Liver (tissue), 8 donors: ENCODE measurements at regions not wholly inside any gene's neighbourhood (a gene's known extent, or its start where the extent isn't known, plus 50 kb on each side); places are given as distances from the start of the nearest gene placed in this dataset.

Experiments
- DNase-seq: peaks from one replicate; pipeline ENCODE4 v3.0.0-alpha.2; 2017; ENCODE audit warnings: low spot score
- H3K27ac ChIP-seq, 2 donors: one replicate each; pipeline ENCODE4 v1.7.0; 2013; ENCODE audit warnings: inconsistent platforms in 2 of 2, low read length in 2 of 2, control low read depth in 1 of 2, low read depth in 1 of 2, mild to moderate bottlenecking in 1 of 2
- H3K27me3 ChIP-seq, 4 donors: one replicate each; pipeline versions ENCODE4 v1.6.1 to v1.7.0; 2013; ENCODE audit warnings: low read length in 3 of 4, inconsistent platforms in 1 of 4, mild to moderate bottlenecking in 1 of 4, moderate library complexity in 1 of 4; ENCODE audit not compliant: control insufficient read depth in 4 of 4, insufficient read depth in 4 of 4
- H3K36me3 ChIP-seq, 4 donors: one replicate each; pipeline versions ENCODE4 v1.6.1 to v1.7.0; 2013; ENCODE audit warnings: low read length in 3 of 4, mild to moderate bottlenecking in 3 of 4, low read depth in 1 of 4, moderate library complexity in 1 of 4; ENCODE audit not compliant: control insufficient read depth in 4 of 4, insufficient read depth in 3 of 4
- H3K4me1 ChIP-seq, 4 donors: one replicate each; pipeline versions ENCODE4 v1.6.1 to v1.7.0; 2013; ENCODE audit warnings: low read length in 3 of 4, mild to moderate bottlenecking in 3 of 4, moderate library complexity in 1 of 4; ENCODE audit not compliant: control insufficient read depth in 4 of 4, insufficient read depth in 4 of 4
- H3K4me3 ChIP-seq, 3 donors: one replicate each; pipeline versions ENCODE4 v1.6.1 to v1.7.0; 2013; ENCODE audit warnings: low read length in 3 of 3, control low read depth in 1 of 3, low read depth in 1 of 3, mild to moderate bottlenecking in 1 of 3
- H3K9ac ChIP-seq, 2 donors: one replicate each; pipeline ENCODE4 v1.7.0; 2013; ENCODE audit warnings: low read length in 2 of 2, mild to moderate bottlenecking in 2 of 2, moderate library complexity in 2 of 2, control low read depth in 1 of 2, low read depth in 1 of 2
- H3K9me3 ChIP-seq, 4 donors: one replicate each; pipeline versions ENCODE4 v1.6.1 to v1.7.0; 2013; ENCODE audit warnings: low read length in 3 of 4; ENCODE audit not compliant: control insufficient read depth in 4 of 4
- EGR1 ChIP-seq, 2 donors: IDR thresholded peaks; 2 replicates each; pipeline ENCODE4 v1.6.1; 2016 to 2018; ENCODE audit warnings: antibody characterized with exemption in 2 of 2, low read depth in 2 of 2
- FOXA1 ChIP-seq: IDR thresholded peaks from 2 replicates; pipeline ENCODE4 v1.6.1; 2016; ENCODE audit warnings: antibody characterized with exemption
- FOXA2 ChIP-seq: IDR thresholded peaks from 2 replicates; pipeline ENCODE4 v1.6.1; 2016; ENCODE audit warnings: antibody characterized with exemption
- GABPA ChIP-seq, 2 donors: IDR thresholded peaks in 1 of 2; conservative IDR thresholded peaks in 1 of 2; 2 replicates each; pipeline ENCODE4 v1.6.1; 2016; ENCODE audit warnings: antibody characterized with exemption in 2 of 2, mild to moderate bottlenecking in 1 of 2, moderate library complexity in 1 of 2
- HNF4A ChIP-seq, 2 donors: conservative IDR thresholded peaks; 2 replicates each; pipeline ENCODE4 v1.6.1; 2016; ENCODE audit warnings: antibody characterized with exemption in 2 of 2, mild to moderate bottlenecking in 2 of 2
- HNF4G ChIP-seq: IDR thresholded peaks from 2 replicates; pipeline ENCODE4 v1.6.1; 2016; ENCODE audit warnings: antibody characterized with exemption
- JUND ChIP-seq, 2 donors: IDR thresholded peaks; 2 replicates each; pipeline ENCODE4 v1.6.1; 2016; ENCODE audit warnings: antibody characterized with exemption in 2 of 2
- NR2F2 ChIP-seq: IDR thresholded peaks from 2 replicates; pipeline ENCODE4 v1.6.1; 2016; ENCODE audit warnings: antibody characterized with exemption
- RAD21 ChIP-seq, 2 donors: IDR thresholded peaks; 2 replicates each; pipeline ENCODE4 v1.6.1; 2016; ENCODE audit warnings: antibody characterized with exemption in 2 of 2, mild to moderate bottlenecking in 2 of 2
- RXRA ChIP-seq, 2 donors: IDR thresholded peaks; 2 replicates each; pipeline ENCODE4 v1.6.1; 2017 to 2018; ENCODE audit warnings: antibody characterized with exemption in 2 of 2, mild to moderate bottlenecking in 1 of 2
- SP1 ChIP-seq: IDR thresholded peaks from 2 replicates; pipeline ENCODE4 v1.6.1; 2018; ENCODE audit warnings: antibody characterized with exemption, mild to moderate bottlenecking
- TAF1 ChIP-seq: conservative IDR thresholded peaks from 2 replicates; pipeline ENCODE4 v1.6.1; 2016; ENCODE audit warnings: antibody characterized with exemption, mild to moderate bottlenecking
- YY1 ChIP-seq: IDR thresholded peaks from 2 replicates; pipeline ENCODE4 v1.6.1; 2016; ENCODE audit warnings: antibody characterized with exemption, mild to moderate bottlenecking
- WGBS: extraction: QIAGEN DNeasy Blood & Tissue Kit; methylation state at CpG from one replicate; pipeline ENCODE4 v1.1.7; 2013; 5-methylcytosine and 5-hydroxymethylcytosine counted together
- TF ChIP-seq, protein P1 (sequence below): IDR thresholded peaks from 2 replicates; pipeline ENCODE4 v1.6.1; 2016; ENCODE audit warnings: antibody characterized with exemption, mild to moderate bottlenecking
- TF ChIP-seq, protein P2 (sequence below): IDR thresholded peaks from 2 replicates; pipeline ENCODE4 v1.6.1; 2016; ENCODE audit warnings: antibody characterized with exemption
- TF ChIP-seq, protein P3 (sequence below): IDR thresholded peaks from 2 replicates; pipeline ENCODE4 v1.6.1; 2016; ENCODE audit warnings: antibody characterized with exemption
- TF ChIP-seq, protein P4 (sequence below): IDR thresholded peaks from 2 replicates; pipeline ENCODE4 v1.6.1; 2016; ENCODE audit warnings: antibody characterized with exemption
- TF ChIP-seq, protein P5 (sequence below): fragments of 150-350 bp; IDR thresholded peaks from 2 replicates; pipeline ENCODE4 v1.5.1; 2017; ENCODE audit warnings: improper control_type of control experiment, low read depth, low read length; ENCODE audit not compliant: missing input control
- donor health status: healthy.
- donor health status: healthy.
- donor health status: healthy.
- donor health status: healthy.
- donor health status: healthy.

DNA sequence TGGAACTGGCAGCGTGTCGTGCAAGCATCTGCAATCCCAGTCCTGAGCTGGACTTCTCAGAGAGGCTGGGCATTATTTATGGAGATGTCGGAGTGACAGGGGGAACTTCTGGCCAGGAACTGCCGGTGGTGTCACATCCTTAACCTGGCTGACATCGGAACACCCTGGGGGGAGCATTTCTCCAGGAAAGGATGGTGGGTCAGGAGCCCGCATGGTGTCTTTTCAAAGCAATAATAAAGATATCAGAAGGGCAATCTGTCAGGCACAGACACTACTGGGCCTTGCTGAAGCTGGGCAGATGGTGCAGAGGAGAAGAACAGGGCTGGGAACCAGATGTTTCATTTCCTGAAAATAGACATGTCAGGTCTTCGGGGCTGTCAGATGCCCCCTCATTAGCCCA, 133.5 kb downstream of the WNT7A start (continued):
- TF ChIP-seq HNF4A (conservative IDR thresholded peaks at IDR 0.05) (no peak), TAF1 (no peak)
- TF ChIP-seq, protein P1, sequence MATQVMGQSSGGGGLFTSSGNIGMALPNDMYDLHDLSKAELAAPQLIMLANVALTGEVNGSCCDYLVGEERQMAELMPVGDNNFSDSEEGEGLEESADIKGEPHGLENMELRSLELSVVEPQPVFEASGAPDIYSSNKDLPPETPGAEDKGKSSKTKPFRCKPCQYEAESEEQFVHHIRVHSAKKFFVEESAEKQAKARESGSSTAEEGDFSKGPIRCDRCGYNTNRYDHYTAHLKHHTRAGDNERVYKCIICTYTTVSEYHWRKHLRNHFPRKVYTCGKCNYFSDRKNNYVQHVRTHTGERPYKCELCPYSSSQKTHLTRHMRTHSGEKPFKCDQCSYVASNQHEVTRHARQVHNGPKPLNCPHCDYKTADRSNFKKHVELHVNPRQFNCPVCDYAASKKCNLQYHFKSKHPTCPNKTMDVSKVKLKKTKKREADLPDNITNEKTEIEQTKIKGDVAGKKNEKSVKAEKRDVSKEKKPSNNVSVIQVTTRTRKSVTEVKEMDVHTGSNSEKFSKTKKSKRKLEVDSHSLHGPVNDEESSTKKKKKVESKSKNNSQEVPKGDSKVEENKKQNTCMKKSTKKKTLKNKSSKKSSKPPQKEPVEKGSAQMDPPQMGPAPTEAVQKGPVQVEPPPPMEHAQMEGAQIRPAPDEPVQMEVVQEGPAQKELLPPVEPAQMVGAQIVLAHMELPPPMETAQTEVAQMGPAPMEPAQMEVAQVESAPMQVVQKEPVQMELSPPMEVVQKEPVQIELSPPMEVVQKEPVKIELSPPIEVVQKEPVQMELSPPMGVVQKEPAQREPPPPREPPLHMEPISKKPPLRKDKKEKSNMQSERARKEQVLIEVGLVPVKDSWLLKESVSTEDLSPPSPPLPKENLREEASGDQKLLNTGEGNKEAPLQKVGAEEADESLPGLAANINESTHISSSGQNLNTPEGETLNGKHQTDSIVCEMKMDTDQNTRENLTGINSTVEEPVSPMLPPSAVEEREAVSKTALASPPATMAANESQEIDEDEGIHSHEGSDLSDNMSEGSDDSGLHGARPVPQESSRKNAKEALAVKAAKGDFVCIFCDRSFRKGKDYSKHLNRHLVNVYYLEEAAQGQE: no peak
- TF ChIP-seq, protein P2, sequence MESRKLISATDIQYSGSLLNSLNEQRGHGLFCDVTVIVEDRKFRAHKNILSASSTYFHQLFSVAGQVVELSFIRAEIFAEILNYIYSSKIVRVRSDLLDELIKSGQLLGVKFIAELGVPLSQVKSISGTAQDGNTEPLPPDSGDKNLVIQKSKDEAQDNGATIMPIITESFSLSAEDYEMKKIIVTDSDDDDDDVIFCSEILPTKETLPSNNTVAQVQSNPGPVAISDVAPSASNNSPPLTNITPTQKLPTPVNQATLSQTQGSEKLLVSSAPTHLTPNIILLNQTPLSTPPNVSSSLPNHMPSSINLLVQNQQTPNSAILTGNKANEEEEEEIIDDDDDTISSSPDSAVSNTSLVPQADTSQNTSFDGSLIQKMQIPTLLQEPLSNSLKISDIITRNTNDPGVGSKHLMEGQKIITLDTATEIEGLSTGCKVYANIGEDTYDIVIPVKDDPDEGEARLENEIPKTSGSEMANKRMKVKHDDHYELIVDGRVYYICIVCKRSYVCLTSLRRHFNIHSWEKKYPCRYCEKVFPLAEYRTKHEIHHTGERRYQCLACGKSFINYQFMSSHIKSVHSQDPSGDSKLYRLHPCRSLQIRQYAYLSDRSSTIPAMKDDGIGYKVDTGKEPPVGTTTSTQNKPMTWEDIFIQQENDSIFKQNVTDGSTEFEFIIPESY: no peak
- TF ChIP-seq, protein P3, sequence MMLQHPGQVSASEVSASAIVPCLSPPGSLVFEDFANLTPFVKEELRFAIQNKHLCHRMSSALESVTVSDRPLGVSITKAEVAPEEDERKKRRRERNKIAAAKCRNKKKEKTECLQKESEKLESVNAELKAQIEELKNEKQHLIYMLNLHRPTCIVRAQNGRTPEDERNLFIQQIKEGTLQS: no peak

DNA sequence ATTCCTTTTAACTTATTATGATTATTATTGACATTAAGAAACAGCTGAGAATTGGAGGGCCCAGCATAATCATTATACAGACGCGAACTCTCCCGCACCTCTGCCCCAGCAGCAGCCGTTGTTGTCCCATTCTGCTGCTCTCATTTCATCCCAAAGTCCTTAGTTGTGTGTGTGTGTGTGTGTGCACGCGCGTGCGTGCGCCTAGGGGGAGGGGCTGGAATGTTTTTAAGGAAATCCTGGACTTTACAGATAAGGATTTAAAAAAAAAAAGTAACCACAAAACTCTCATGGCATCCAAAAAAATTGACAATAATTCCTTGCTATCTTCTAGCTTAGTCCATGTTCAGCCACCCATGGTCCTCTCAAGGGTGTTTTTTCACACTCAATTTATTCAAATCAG, 134.2 kb downstream of the WNT7A start:
- Histone ChIP-seq H3K27ac (no peak overlapping the region), H3K27me3 (peaks cover 0 to 7% (median 0%) of the 10 kb centered on the region in 4 donors), H3K36me3 (no peaks in the 10 kb centered on the region), H3K9ac (no peak overlapping the region), H3K4me1 (no peaks in the 10 kb centered on the region), H3K9me3 (peaks cover 0 to 4% (median 0%) of the 10 kb centered on the region in 4 donors), H3K4me3 (no peak overlapping the region)
- 66% methylated on average over 9 of the region's 9 CpGs for WGBS
- no peak for TF ChIP-seq FOXA1
- TF ChIP-seq, protein P4, sequence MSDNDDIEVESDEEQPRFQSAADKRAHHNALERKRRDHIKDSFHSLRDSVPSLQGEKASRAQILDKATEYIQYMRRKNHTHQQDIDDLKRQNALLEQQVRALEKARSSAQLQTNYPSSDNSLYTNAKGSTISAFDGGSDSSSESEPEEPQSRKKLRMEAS: no peak
- no peak for TF ChIP-seq HNF4G
- TF ChIP-seq FOXA2: no peak
- TF ChIP-seq, protein P5, sequence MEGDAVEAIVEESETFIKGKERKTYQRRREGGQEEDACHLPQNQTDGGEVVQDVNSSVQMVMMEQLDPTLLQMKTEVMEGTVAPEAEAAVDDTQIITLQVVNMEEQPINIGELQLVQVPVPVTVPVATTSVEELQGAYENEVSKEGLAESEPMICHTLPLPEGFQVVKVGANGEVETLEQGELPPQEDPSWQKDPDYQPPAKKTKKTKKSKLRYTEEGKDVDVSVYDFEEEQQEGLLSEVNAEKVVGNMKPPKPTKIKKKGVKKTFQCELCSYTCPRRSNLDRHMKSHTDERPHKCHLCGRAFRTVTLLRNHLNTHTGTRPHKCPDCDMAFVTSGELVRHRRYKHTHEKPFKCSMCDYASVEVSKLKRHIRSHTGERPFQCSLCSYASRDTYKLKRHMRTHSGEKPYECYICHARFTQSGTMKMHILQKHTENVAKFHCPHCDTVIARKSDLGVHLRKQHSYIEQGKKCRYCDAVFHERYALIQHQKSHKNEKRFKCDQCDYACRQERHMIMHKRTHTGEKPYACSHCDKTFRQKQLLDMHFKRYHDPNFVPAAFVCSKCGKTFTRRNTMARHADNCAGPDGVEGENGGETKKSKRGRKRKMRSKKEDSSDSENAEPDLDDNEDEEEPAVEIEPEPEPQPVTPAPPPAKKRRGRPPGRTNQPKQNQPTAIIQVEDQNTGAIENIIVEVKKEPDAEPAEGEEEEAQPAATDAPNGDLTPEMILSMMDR: no peak
- TF ChIP-seq RAD21 (IDR thresholded peaks at IDR 0.05): no peak
- no peak for TF ChIP-seq RXRA (IDR thresholded peaks at IDR 0.05)
- TF ChIP-seq EGR1 (IDR thresholded peaks at IDR 0.05; ENCODE audit: low read depth in 2 of 2): no peak
- no peak for TF ChIP-seq HNF4A (conservative IDR thresholded peaks at IDR 0.05)
- no peak for TF ChIP-seq SP1
- TF ChIP-seq YY1: no peak
- TF ChIP-seq, protein P1: no peak
- TF ChIP-seq, protein P2: no peak
- TF ChIP-seq TAF1: no peak
- no peak for TF ChIP-seq NR2F2
- TF ChIP-seq GABPA (IDR thresholded peaks at IDR 0.05 in 1 of 2, conservative IDR thresholded peaks at IDR 0.05 in 1 of 2): no peak
- TF ChIP-seq, protein P3: no peak
- no peak for TF ChIP-seq JUND (IDR thresholded peaks at IDR 0.05)
- DNase-seq: no peak
